ENCODE measurements at regions not wholly inside any gene's neighbourhood (a gene's known extent, or its start where the extent isn't known, plus 50 kb on each side); places are given as distances from the start of the nearest gene placed in this dataset.

GRCh38 chr1:163421701-163422100 lies 99.9 kb downstream of the NUF2 start:
- intact Hi-C loops (cut with DNase I; ENCODE audit: low total_unique reads) = no loop called here
- H3K4me3 ChIP-seq (ENCODE audit: low read depth, poor library complexity, severe bottlenecking) = no peak overlapping the region
- WGBS, 2 donors = 51 to 56% methylated on average over 2 of the region's 2 CpGs
- TF ChIP-seq CTCF (IDR thresholded peaks at IDR 0.05) = no peak
- TF ChIP-seq POLR2A (IDR thresholded peaks at IDR 0.05) = no peak
- no peak for DNase-seq (ENCODE audit: low spot score in 2 of 2)

- TF ChIP-seq POLR2A (IDR thresholded peaks at IDR 0.05) (no peak), CTCF (IDR thresholded peaks at IDR 0.05) (no peak)
- no peak for DNase-seq (ENCODE audit: low spot score in 2 of 2)
- 89 to 92% methylated on average over 27 of the region's 27 CpGs for WGBS, 2 donors
- H3K4me3 ChIP-seq (ENCODE audit: low read depth, poor library complexity, severe bottlenecking) = no peak overlapping the region
- intact Hi-C loops (cut with DNase I; ENCODE audit: low total_unique reads) = no loop called here
Measured at GRCh38 chr1:163422738-163423404, 101.1 kb downstream of the NUF2 start.

GRCh38 chr1:163426505-163427251 lies 104.9 kb downstream of the NUF2 start:
- WGBS, 2 donors = 86 to 87% methylated on average over 2 of the region's 2 CpGs
- no peak overlapping the region for H3K4me3 ChIP-seq (ENCODE audit: low read depth, poor library complexity, severe bottlenecking)
- DNase-seq (ENCODE audit: low spot score in 2 of 2) = no peak
- TF ChIP-seq POLR2A (IDR thresholded peaks at IDR 0.05) (no peak), CTCF (IDR thresholded peaks at IDR 0.05) (no peak)
- intact Hi-C loops (cut with DNase I; ENCODE audit: low total_unique reads) = no loop called here

- WGBS, 2 donors = 47 to 64% methylated on average over 3 of the region's 3 CpGs
- H3K4me3 ChIP-seq (ENCODE audit: low read depth, poor library complexity, severe bottlenecking) = no peak overlapping the region
- intact Hi-C loops (cut with DNase I; ENCODE audit: low total_unique reads) = no loop called here
- no peak for DNase-seq (ENCODE audit: low spot score in 2 of 2)
- TF ChIP-seq POLR2A (IDR thresholded peaks at IDR 0.05) (no peak), CTCF (IDR thresholded peaks at IDR 0.05) (no peak)
Measured at GRCh38 chr1:163427279-163427678, 105.5 kb downstream of the NUF2 start.

- DNase-seq (ENCODE audit: low spot score in 2 of 2) = no peak
- intact Hi-C loops (cut with DNase I; ENCODE audit: low total_unique reads) = no loop called here
- 41 to 43% methylated on average over 6 of the region's 6 CpGs for WGBS, 2 donors
- TF ChIP-seq POLR2A (IDR thresholded peaks at IDR 0.05) (no peak), CTCF (IDR thresholded peaks at IDR 0.05) (no peak)
- no peak overlapping the region for H3K4me3 ChIP-seq (ENCODE audit: low read depth, poor library complexity, severe bottlenecking)
Measured at GRCh38 chr1:163436140-163436812, 114.5 kb downstream of the NUF2 start.
